ENCODE measurements at regions not wholly inside any gene's neighbourhood (a gene's known extent, or its start where the extent isn't known, plus 50 kb on each side); places are given as distances from the start of the nearest gene placed in this dataset.

- no peak overlapping the region for H3K4me3 Mint-ChIP-seq (ENCODE audit: unreplicated experiment)
- no peaks in the 10 kb centered on the region for H3K36me3 Mint-ChIP-seq (ENCODE audit: unreplicated experiment)
- DNase-seq = no peak
- H3K9me3 Mint-ChIP-seq (ENCODE audit: unreplicated experiment) = peaks cover 4% of the 10 kb centered on the region
- peaks cover 2% of the 10 kb centered on the region for H3K27me3 Mint-ChIP-seq (ENCODE audit: unreplicated experiment)
- H3K27ac Mint-ChIP-seq (ENCODE audit: unreplicated experiment) = no peak overlapping the region
- no peaks in the 10 kb centered on the region for H3K4me1 Mint-ChIP-seq (ENCODE audit: low read depth, unreplicated experiment)
- no peak for TF ChIP-seq CTCF (IDR thresholded peaks at IDR 0.05; ENCODE audit: partially characterized antibody, unreplicated experiment)
These were observed 145.3 kb upstream of the RRP15 start for GRCh38 chr1:218139761-218140160.

- no peaks in the 10 kb centered on the region for H3K9me3 Mint-ChIP-seq (ENCODE audit: unreplicated experiment)
- DNase-seq = peak; percentile 28
These were observed 128.5 kb upstream of the RRP15 start for GRCh38 chr1:218156595-218156994.

GRCh38 chr1:218163371-218163770, 121.7 kb upstream of the RRP15 start:
- Mint-ChIP-seq H3K27me3 (ENCODE audit: unreplicated experiment) (peaks cover 10% of the 10 kb centered on the region), H3K9me3 (ENCODE audit: unreplicated experiment) (peaks cover 6% of the 10 kb centered on the region), H3K4me1 (ENCODE audit: low read depth, unreplicated experiment) (peaks cover 12% of the 10 kb centered on the region), H3K36me3 (ENCODE audit: unreplicated experiment) (no peaks in the 10 kb centered on the region), H3K27ac (ENCODE audit: unreplicated experiment) (no peak overlapping the region), H3K4me3 (ENCODE audit: unreplicated experiment) (peak overlapping the region; percentile 89)
- TF ChIP-seq CTCF (IDR thresholded peaks at IDR 0.05; ENCODE audit: partially characterized antibody, unreplicated experiment) = no peak
- no peak for DNase-seq

More at GRCh38 chr1:218156595-218156994, 128.5 kb upstream of the RRP15 start:
- no peaks in the 10 kb centered on the region for H3K27me3 Mint-ChIP-seq (ENCODE audit: unreplicated experiment)
- no peaks in the 10 kb centered on the region for H3K36me3 Mint-ChIP-seq (ENCODE audit: unreplicated experiment)
- no peak overlapping the region for H3K4me3 Mint-ChIP-seq (ENCODE audit: unreplicated experiment)
- peaks cover 4% of the 10 kb centered on the region for H3K4me1 Mint-ChIP-seq (ENCODE audit: low read depth, unreplicated experiment)
- no peak overlapping the region for H3K27ac Mint-ChIP-seq (ENCODE audit: unreplicated experiment)
- no peak for TF ChIP-seq CTCF (IDR thresholded peaks at IDR 0.05; ENCODE audit: partially characterized antibody, unreplicated experiment)

- Mint-ChIP-seq H3K27ac (ENCODE audit: unreplicated experiment) (peak overlapping the region; percentile 78), H3K4me3 (ENCODE audit: unreplicated experiment) (peak overlapping the region; percentile 89), H3K4me1 (ENCODE audit: low read depth, unreplicated experiment) (peaks cover 12% of the 10 kb centered on the region), H3K27me3 (ENCODE audit: unreplicated experiment) (peaks cover 10% of the 10 kb centered on the region), H3K9me3 (ENCODE audit: unreplicated experiment) (peaks cover 6% of the 10 kb centered on the region), H3K36me3 (ENCODE audit: unreplicated experiment) (no peaks in the 10 kb centered on the region)
- peak; percentile 62 for TF ChIP-seq CTCF (IDR thresholded peaks at IDR 0.05; ENCODE audit: partially characterized antibody, unreplicated experiment)
- peak; percentile 79 for DNase-seq
These were observed 120.8 kb upstream of the RRP15 start for GRCh38 chr1:218164111-218164929.

Data from glutamatergic neuron (in vitro differentiated cells).